ENCODE measurements at regions not wholly inside any gene's neighbourhood (a gene's known extent, or its start where the extent isn't known, plus 50 kb on each side); places are given as distances from the start of the nearest gene placed in this dataset.
"Not testable (repeated sequence)": the region's sequence is repeated elsewhere in the genome, so short reads cannot be mapped to it uniquely, and the experiment has no call there.

- BruUV-seq (replicated peaks); H3K36me3 Mint-ChIP-seq (ENCODE audit: insufficient read depth, unreplicated experiment); H3K27me3 Mint-ChIP-seq (ENCODE audit: unreplicated experiment); DNase-seq; H3K9me3 Mint-ChIP-seq (ENCODE audit: low read depth, unreplicated experiment); H3K27ac Mint-ChIP-seq (ENCODE audit: unreplicated experiment); H3K4me1 Mint-ChIP-seq (ENCODE audit: low read depth, unreplicated experiment); intact Hi-C loops (cut with micrococcal nuclease; ENCODE audit: unreplicated experiment); CTCF ChIA-PET; H3K4me3 Mint-ChIP-seq (ENCODE audit: low read depth, unreplicated experiment): not testable (repeated sequence)
Measured at GRCh38 chr1:121092329-121092968, 91.7 kb downstream of the FAM72B start.

DNA sequence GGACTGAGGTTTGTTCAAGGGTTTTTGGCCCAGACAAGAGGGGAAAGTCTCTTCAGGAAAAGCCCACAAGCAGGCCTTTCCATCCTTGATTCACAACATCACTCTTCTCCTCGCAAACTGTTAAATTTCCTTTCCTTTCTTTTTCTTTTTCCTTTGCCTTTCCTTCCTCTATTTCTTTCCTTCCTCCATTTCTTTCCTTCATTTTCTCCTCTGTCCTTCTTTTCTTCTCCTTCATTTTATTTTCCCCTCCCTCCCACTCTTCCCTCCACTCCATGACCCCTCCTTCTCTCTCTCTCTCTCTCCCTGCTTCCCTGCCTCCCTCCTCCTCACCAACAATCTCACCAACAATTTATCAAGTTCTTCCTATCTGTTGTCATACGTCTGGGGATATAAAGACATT lies 89.1 kb downstream of the FAM72B start:
- H3K36me3 Mint-ChIP-seq (ENCODE audit: insufficient read depth, unreplicated experiment); DNase-seq; H3K9me3 Mint-ChIP-seq (ENCODE audit: low read depth, unreplicated experiment); BruUV-seq (replicated peaks); H3K4me3 Mint-ChIP-seq (ENCODE audit: low read depth, unreplicated experiment); H3K27me3 Mint-ChIP-seq (ENCODE audit: unreplicated experiment); H3K4me1 Mint-ChIP-seq (ENCODE audit: low read depth, unreplicated experiment); H3K27ac Mint-ChIP-seq (ENCODE audit: unreplicated experiment); CTCF ChIA-PET; intact Hi-C loops (cut with micrococcal nuclease; ENCODE audit: unreplicated experiment): not testable (repeated sequence)

DNA sequence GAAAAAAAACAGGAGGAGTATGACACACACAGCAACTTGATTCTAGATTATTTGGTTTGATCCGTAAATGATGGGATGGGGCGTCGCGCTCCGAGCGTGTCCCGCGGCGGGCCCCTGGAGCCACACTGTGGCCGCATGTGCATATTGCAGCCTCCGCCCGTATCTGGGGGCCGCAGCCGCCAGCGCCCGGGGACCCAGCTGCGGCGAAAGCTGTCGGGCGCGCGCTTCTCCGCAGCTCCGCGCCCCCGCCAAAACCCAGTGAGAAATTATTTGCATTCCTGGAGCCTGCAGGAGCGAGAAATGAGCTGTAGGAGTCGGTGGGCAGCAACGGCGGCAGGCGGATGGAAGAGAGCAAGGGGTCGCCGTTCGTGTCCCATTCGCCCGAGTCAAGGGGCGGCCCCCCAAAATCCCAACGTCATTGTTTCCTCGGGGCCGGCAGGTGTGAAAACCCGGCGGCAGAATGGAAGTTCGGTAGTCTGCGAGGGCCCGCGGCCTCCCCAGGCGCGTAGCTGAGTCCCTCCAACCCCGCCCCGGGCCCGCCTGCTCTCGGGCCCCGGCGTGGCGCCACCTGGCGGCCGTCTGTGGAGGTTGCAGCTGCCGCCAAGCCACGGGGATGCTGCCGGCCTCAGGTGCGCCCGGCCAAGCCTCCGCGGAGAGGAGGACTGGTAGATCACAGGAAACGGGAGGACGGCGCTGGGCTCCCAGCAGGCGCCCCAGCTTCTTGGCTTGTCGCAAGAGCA lies 86.8 kb downstream of the FAM72B start:
- BruUV-seq (replicated peaks); intact Hi-C loops (cut with micrococcal nuclease; ENCODE audit: unreplicated experiment); CTCF ChIA-PET; H3K4me1 Mint-ChIP-seq (ENCODE audit: low read depth, unreplicated experiment); H3K27ac Mint-ChIP-seq (ENCODE audit: unreplicated experiment); H3K36me3 Mint-ChIP-seq (ENCODE audit: insufficient read depth, unreplicated experiment); H3K9me3 Mint-ChIP-seq (ENCODE audit: low read depth, unreplicated experiment); H3K27me3 Mint-ChIP-seq (ENCODE audit: unreplicated experiment): not testable (repeated sequence)
- H3K4me3 Mint-ChIP-seq (ENCODE audit: low read depth, unreplicated experiment): peak overlapping the region; percentile 50
- DNase-seq: peak; percentile 83
- peak; percentile 65 for TF ChIP-seq CTCF (IDR thresholded peaks at IDR 0.05; ENCODE audit: unreplicated experiment)

DNA sequence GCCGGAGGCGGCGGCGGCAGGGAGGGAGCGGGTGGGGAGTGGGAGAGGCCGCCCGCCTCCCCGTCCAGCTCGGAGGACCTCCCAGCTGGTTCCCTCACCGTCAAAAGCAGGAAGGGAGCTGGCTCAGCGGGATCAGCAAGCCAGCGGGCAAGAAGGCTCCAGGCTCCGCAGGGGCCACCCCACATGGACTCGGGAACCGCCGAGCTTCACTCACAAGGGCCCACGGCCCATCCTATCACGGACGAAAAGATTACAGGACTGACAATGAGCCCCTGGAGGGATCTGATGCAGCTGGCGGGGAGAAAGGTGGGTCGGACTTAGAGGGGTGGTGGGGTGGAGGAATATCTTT lies 86.3 kb downstream of the FAM72B start:
- peak; percentile 15 for DNase-seq
- H3K27ac Mint-ChIP-seq (ENCODE audit: unreplicated experiment); intact Hi-C loops (cut with micrococcal nuclease; ENCODE audit: unreplicated experiment): not testable (repeated sequence)

DNA sequence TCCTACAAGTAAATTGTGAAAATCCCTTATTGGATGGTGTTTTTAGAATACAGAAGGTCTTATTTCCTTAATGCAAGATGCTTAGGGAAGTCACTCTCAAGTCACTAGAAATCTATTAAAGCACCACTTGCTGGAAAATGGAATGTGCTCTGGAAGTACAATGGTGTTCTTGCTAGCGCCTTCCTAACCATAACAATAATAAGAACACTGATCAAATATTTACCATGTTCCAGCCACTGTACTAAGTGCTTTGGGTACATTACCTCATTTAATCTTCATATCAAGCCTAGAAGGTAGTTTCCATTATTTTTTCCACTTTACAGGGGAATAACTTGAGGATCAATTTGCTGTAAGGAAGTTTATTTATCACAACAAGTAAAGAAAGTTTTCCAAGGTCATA lies 75.1 kb downstream of the FAM72B start:
- H3K27me3 Mint-ChIP-seq (ENCODE audit: unreplicated experiment); H3K4me1 Mint-ChIP-seq (ENCODE audit: low read depth, unreplicated experiment); CTCF ChIA-PET; BruUV-seq (replicated peaks); H3K9me3 Mint-ChIP-seq (ENCODE audit: low read depth, unreplicated experiment); H3K4me3 Mint-ChIP-seq (ENCODE audit: low read depth, unreplicated experiment); DNase-seq; H3K36me3 Mint-ChIP-seq (ENCODE audit: insufficient read depth, unreplicated experiment); H3K27ac Mint-ChIP-seq (ENCODE audit: unreplicated experiment); intact Hi-C loops (cut with micrococcal nuclease; ENCODE audit: unreplicated experiment): not testable (repeated sequence)

More for the DNA sequence above, 86.3 kb downstream of the FAM72B start:
- H3K27me3 Mint-ChIP-seq (ENCODE audit: unreplicated experiment); H3K36me3 Mint-ChIP-seq (ENCODE audit: insufficient read depth, unreplicated experiment); BruUV-seq (replicated peaks); CTCF ChIA-PET; H3K9me3 Mint-ChIP-seq (ENCODE audit: low read depth, unreplicated experiment); H3K4me1 Mint-ChIP-seq (ENCODE audit: low read depth, unreplicated experiment): not testable (repeated sequence)
- peak overlapping the region; percentile 50 for H3K4me3 Mint-ChIP-seq (ENCODE audit: low read depth, unreplicated experiment)

GRCh38 chr1:121116522-121117297 lies 67.4 kb downstream of the FAM72B start:
- H3K4me3 Mint-ChIP-seq (ENCODE audit: low read depth, unreplicated experiment); H3K27ac Mint-ChIP-seq (ENCODE audit: unreplicated experiment); DNase-seq; H3K9me3 Mint-ChIP-seq (ENCODE audit: low read depth, unreplicated experiment); BruUV-seq (replicated peaks); H3K4me1 Mint-ChIP-seq (ENCODE audit: low read depth, unreplicated experiment); intact Hi-C loops (cut with micrococcal nuclease; ENCODE audit: unreplicated experiment); H3K36me3 Mint-ChIP-seq (ENCODE audit: insufficient read depth, unreplicated experiment); CTCF ChIA-PET; H3K27me3 Mint-ChIP-seq (ENCODE audit: unreplicated experiment): not testable (repeated sequence)

DNA sequence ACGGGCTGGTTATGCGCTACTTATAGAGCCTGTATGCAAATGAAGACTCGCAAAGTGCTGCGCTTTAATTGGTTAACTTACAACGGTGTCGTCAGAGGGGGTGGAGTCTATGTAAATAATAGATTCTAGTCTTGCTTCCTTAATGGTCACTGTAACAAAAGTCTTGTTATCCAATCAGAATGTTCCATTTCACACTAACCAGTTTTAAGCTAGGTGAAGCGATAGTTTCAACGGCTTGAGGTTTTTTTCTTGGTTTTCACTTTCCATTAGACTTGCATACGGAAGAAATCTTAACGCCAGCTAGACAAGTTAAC lies 66.9 kb downstream of the FAM72B start:
- H3K27me3 Mint-ChIP-seq (ENCODE audit: unreplicated experiment); DNase-seq; BruUV-seq (replicated peaks); H3K27ac Mint-ChIP-seq (ENCODE audit: unreplicated experiment); H3K4me3 Mint-ChIP-seq (ENCODE audit: low read depth, unreplicated experiment); intact Hi-C loops (cut with micrococcal nuclease; ENCODE audit: unreplicated experiment); H3K4me1 Mint-ChIP-seq (ENCODE audit: low read depth, unreplicated experiment); H3K36me3 Mint-ChIP-seq (ENCODE audit: insufficient read depth, unreplicated experiment); CTCF ChIA-PET; H3K9me3 Mint-ChIP-seq (ENCODE audit: low read depth, unreplicated experiment): not testable (repeated sequence)

GRCh38 chr1:121117622-121118479 lies 66.3 kb downstream of the FAM72B start:
- CTCF ChIA-PET; intact Hi-C loops (cut with micrococcal nuclease; ENCODE audit: unreplicated experiment); H3K36me3 Mint-ChIP-seq (ENCODE audit: insufficient read depth, unreplicated experiment): not testable (repeated sequence)

More at GRCh38 chr1:121117622-121118479, 66.3 kb downstream of the FAM72B start:
- not testable (repeated sequence) for H3K9me3 Mint-ChIP-seq (ENCODE audit: low read depth, unreplicated experiment); H3K4me3 Mint-ChIP-seq (ENCODE audit: low read depth, unreplicated experiment); DNase-seq; H3K27ac Mint-ChIP-seq (ENCODE audit: unreplicated experiment); H3K27me3 Mint-ChIP-seq (ENCODE audit: unreplicated experiment); H3K4me1 Mint-ChIP-seq (ENCODE audit: low read depth, unreplicated experiment); BruUV-seq (replicated peaks)

Measured in Calu3 (cell line).